ENCODE measurements at regions not wholly inside any gene's neighbourhood (a gene's known extent, or its start where the extent isn't known, plus 50 kb on each side); places are given as distances from the start of the nearest gene placed in this dataset.

DNA sequence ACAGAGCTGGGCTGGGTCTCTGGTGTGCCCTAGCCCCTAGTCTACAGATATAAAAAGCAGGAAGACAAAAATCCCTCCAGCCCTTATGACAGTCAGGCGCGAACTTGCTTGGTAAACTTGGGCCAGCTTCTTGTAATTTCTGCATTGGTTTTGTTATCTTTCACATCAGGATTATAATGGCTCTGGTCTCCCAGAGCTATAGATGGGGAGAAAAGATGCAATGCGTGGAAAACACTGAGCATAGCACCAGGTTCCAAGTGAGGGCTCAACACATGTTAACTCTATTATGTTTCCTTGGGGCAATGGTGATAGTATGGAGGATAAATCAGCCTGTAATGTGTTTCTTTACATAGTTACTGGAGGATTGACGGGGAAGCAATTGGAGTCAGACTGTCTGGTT, 246.8 kb upstream of the KCNG1 start:
- H3K4me3 ChIP-seq (ENCODE audit: low read depth in 2 of 2, low read length in 1 of 2) = no peak overlapping the region
- H3K27me3 ChIP-seq (ENCODE audit: insufficient read depth) = no peaks in the 10 kb centered on the region
- peak overlapping the region in 1 of 2 experiments; percentile 28; a peak in 1 of 4 replicates for H3K27ac ChIP-seq (ENCODE audit: low read depth in 2 of 2, low read length in 1 of 2)
- DNase-seq = peak; percentile 31
- H3K9me2 ChIP-seq = no peaks in the 10 kb centered on the region
- no peaks in the 10 kb centered on the region for H3K9me3 ChIP-seq
- no peak overlapping the region for H2AFZ ChIP-seq (ENCODE audit: low read depth)
- TF ChIP-seq RCOR1 (IDR thresholded peaks at IDR 0.05; ENCODE audit: low read length) (0 out of 2 replicates have a peak, but pooled peaks have one; percentile 10), GATA2 (CRISPR knock-in tag; IDR thresholded peaks at IDR 0.05) (peak; percentile 69), FOXM1 (IDR thresholded peaks at IDR 0.05; ENCODE audit: low read depth) (no peak)
- H3F3A ChIP-seq (replicated peaks; ENCODE audit: insufficient read depth) = no peaks in the 10 kb centered on the region
- ChIA-PET POLR2A (no interaction called here), CTCF (interaction anchor here (0.8 to 1.9 kb wide), 3 partner anchors 11 to 241 kb away, joined by 3 to 4 read pairs (median 3); no protein-coding TSS in a partner anchor)
- H3K79me2 ChIP-seq (ENCODE audit: insufficient read depth) = no peaks in the 10 kb centered on the region
- H4K20me1 ChIP-seq (ENCODE audit: insufficient read depth) = no peaks in the 10 kb centered on the region
- H3K4me2 ChIP-seq = no peak overlapping the region
- H3K36me3 ChIP-seq (replicated peaks in 1 of 2; ENCODE audit: control insufficient read depth in 1 of 2, insufficient read depth in 2 of 2, low read length in 1 of 2) = no peaks in the 10 kb centered on the region
- no peak overlapping the region for H3K9ac ChIP-seq
- H3K4me1 ChIP-seq (ENCODE audit: control insufficient read depth in 1 of 2, insufficient read depth in 2 of 2, low read depth in 1 of 2, low read length in 1 of 2) = peaks cover 0 to 5% of the 10 kb centered on the region in 2 experiments; a peak in 1 of 4 replicates
- WGBS (ENCODE audit: low lambda C conversion rate) = 66% methylated on average over 4 of the region's 4 CpGs

- Histone ChIP-seq H3K27me3 (ENCODE audit: insufficient read depth) (no peaks in the 10 kb centered on the region), H3K9me3 (no peaks in the 10 kb centered on the region), H3K4me2 (no peak overlapping the region), H3K9ac (no peak overlapping the region), H2AFZ (ENCODE audit: low read depth) (no peak overlapping the region), H3F3A (replicated peaks; ENCODE audit: insufficient read depth) (no peaks in the 10 kb centered on the region), H3K79me2 (ENCODE audit: insufficient read depth) (no peaks in the 10 kb centered on the region), H3K36me3 (replicated peaks in 1 of 2; ENCODE audit: control insufficient read depth in 1 of 2, insufficient read depth in 2 of 2, low read length in 1 of 2) (no peaks in the 10 kb centered on the region), H3K9me2 (no peaks in the 10 kb centered on the region), H4K20me1 (ENCODE audit: insufficient read depth) (no peaks in the 10 kb centered on the region), H3K27ac (ENCODE audit: low read depth in 2 of 2, low read length in 1 of 2) (no peak overlapping the region), H3K4me3 (ENCODE audit: low read depth in 2 of 2, low read length in 1 of 2) (no peak overlapping the region), H3K4me1 (ENCODE audit: control insufficient read depth in 1 of 2, insufficient read depth in 2 of 2, low read depth in 1 of 2, low read length in 1 of 2) (peaks cover 0 to 3% of the 10 kb centered on the region in 2 experiments; a peak in 1 of 4 replicates)
- WGBS (ENCODE audit: low lambda C conversion rate) = 66% methylated on average over 6 of the region's 7 CpGs
- no peak for TF ChIP-seq EZH2phosphoT487 (IDR thresholded peaks at IDR 0.05; ENCODE audit: borderline replicate concordance, low read depth)
- TF ChIP-seq RAD21 (IDR thresholded peaks at IDR 0.05; ENCODE audit: low read length) = no peak
- TF ChIP-seq MEF2A (IDR thresholded peaks at IDR 0.05; ENCODE audit: borderline replicate concordance, low read depth) = no peak
- TF ChIP-seq RCOR1 (IDR thresholded peaks at IDR 0.05; ENCODE audit: low read length) = no peak
- TF ChIP-seq CHD2 (IDR thresholded peaks at IDR 0.05; ENCODE audit: low read length, partially characterized antibody) = no peak
- TF ChIP-seq, protein P1, sequence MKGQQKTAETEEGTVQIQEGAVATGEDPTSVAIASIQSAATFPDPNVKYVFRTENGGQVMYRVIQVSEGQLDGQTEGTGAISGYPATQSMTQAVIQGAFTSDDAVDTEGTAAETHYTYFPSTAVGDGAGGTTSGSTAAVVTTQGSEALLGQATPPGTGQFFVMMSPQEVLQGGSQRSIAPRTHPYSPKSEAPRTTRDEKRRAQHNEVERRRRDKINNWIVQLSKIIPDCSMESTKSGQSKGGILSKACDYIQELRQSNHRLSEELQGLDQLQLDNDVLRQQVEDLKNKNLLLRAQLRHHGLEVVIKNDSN (IDR thresholded peaks at IDR 0.05; ENCODE audit: borderline replicate concordance, low read depth) = no peak
- ChIA-PET POLR2A (no interaction called here), CTCF (no interaction called here)
- no peak for DNase-seq
Measured at GRCh38 chr20:51267679-51268078, 244.8 kb upstream of the KCNG1 start.

- Histone ChIP-seq H3K4me2 (no peak overlapping the region), H3F3A (replicated peaks; ENCODE audit: insufficient read depth) (no peaks in the 10 kb centered on the region), H4K20me1 (ENCODE audit: insufficient read depth) (no peaks in the 10 kb centered on the region), H3K4me3 (ENCODE audit: low read depth in 2 of 2, low read length in 1 of 2) (no peak overlapping the region), H3K36me3 (replicated peaks in 1 of 2; ENCODE audit: control insufficient read depth in 1 of 2, insufficient read depth in 2 of 2, low read length in 1 of 2) (no peaks in the 10 kb centered on the region), H3K27me3 (ENCODE audit: insufficient read depth) (no peaks in the 10 kb centered on the region), H3K79me2 (ENCODE audit: insufficient read depth) (no peaks in the 10 kb centered on the region), H3K9me2 (no peaks in the 10 kb centered on the region), H2AFZ (ENCODE audit: low read depth) (no peak overlapping the region), H3K27ac (ENCODE audit: low read depth in 2 of 2, low read length in 1 of 2) (no peak overlapping the region), H3K9me3 (no peaks in the 10 kb centered on the region), H3K4me1 (ENCODE audit: control insufficient read depth in 1 of 2, insufficient read depth in 2 of 2, low read depth in 1 of 2, low read length in 1 of 2) (peaks cover 0 to 3% of the 10 kb centered on the region in 2 experiments; a peak in 1 of 4 replicates), H3K9ac (no peak overlapping the region)
- 50% methylated on average over 7 of the region's 7 CpGs for WGBS (ENCODE audit: low lambda C conversion rate)
- ChIA-PET POLR2A (no interaction called here), CTCF (interaction anchor here (0.8 to 1.3 kb wide), 4 partner anchors 9 to 284 kb away, joined by 3 to 4 read pairs (median 3); no protein-coding TSS in a partner anchor)
- DNase-seq = no peak
- TF ChIP-seq ZBTB33 (IDR thresholded peaks at IDR 0.05; ENCODE audit: borderline replicate concordance, low read depth) (no peak), TCF12 (IDR thresholded peaks at IDR 0.05) (no peak), RAD21 (IDR thresholded peaks at IDR 0.05; ENCODE audit: low read length) (no peak), ELF1 (IDR thresholded peaks at IDR 0.05) (no peak), GATA2 (CRISPR knock-in tag; IDR thresholded peaks at IDR 0.05) (no peak), TEAD4 (IDR thresholded peaks at IDR 0.05; ENCODE audit: borderline replicate concordance, insufficient read depth) (no peak), SMC3 (IDR thresholded peaks at IDR 0.05; ENCODE audit: low read depth, low read length) (no peak), FOXM1 (IDR thresholded peaks at IDR 0.05; ENCODE audit: low read depth) (no peak), NRF1 (IDR thresholded peaks at IDR 0.05; ENCODE audit: low read depth, low read length) (no peak), FOXJ3 (CRISPR knock-in tag; IDR thresholded peaks at IDR 0.05) (no peak), IRF3 (IDR thresholded peaks at IDR 0.05; ENCODE audit: low read depth, low read length) (no peak)
- TF ChIP-seq, protein P1 (IDR thresholded peaks at IDR 0.05; ENCODE audit: borderline replicate concordance, low read depth) = no peak
Measured at GRCh38 chr20:51266353-51266752, 243.4 kb upstream of the KCNG1 start.

Data from SK-N-SH (cell line).